CD4-positive, alpha-beta memory T cell (primary cell): ENCODE measurements at regions not wholly inside any gene's neighbourhood (a gene's known extent, or its start where the extent isn't known, plus 50 kb on each side); places are given as distances from the start of the nearest gene placed in this dataset.

ENCODE experiments used
- CTCF ChIA-PET: fragments of 350-600 bp; sonication (Branson Sonifier 250); formaldehyde crosslinking; loops from one replicate; lab custom pipeline; 2021; ENCODE audit warnings: inconsistent platforms; ENCODE audit not compliant: partially characterized antibody; lab: Charles Lee
- POLR2A ChIA-PET: fragments of 350-600 bp; sonication (Branson Sonifier 250); formaldehyde crosslinking; loops from one replicate; lab custom pipeline; 2021; ENCODE audit not compliant: partially characterized antibody; lab: Charles Lee
- DNase-seq, 5 donors: peaks; one replicate each; pipeline versions ENCODE4 v3.0.0 to v3.0.0-alpha.2; 2020 to 2022; ENCODE audit warnings: mixed read lengths in 1 of 5
- H3K27ac ChIP-seq: one replicate; pipeline ENCODE4 v1.7.0; 2013; ENCODE audit warnings: low read depth, low read length
- H3K27me3 ChIP-seq: 2 replicates; pipeline ENCODE4 v1.7.0; 2013; ENCODE audit warnings: mild to moderate bottlenecking, low read length, moderate library complexity; ENCODE audit not compliant: insufficient read depth
- H3K36me3 ChIP-seq: 2 replicates; pipeline ENCODE4 v1.7.0; 2013; ENCODE audit warnings: mild to moderate bottlenecking, low read length, moderate library complexity; ENCODE audit not compliant: insufficient read depth
- H3K4me1 ChIP-seq: 2 replicates; pipeline ENCODE4 v1.7.0; 2013; ENCODE audit warnings: mild to moderate bottlenecking, low read length, moderate library complexity; ENCODE audit not compliant: insufficient read depth
- H3K4me3 ChIP-seq, 2 donors: one replicate each; pipeline ENCODE4 v1.7.0; 2013; ENCODE audit warnings: low read length in 2 of 2, mild to moderate bottlenecking in 1 of 2
- H3K9me3 ChIP-seq, 2 donors: one replicate each; pipeline ENCODE4 v1.7.0; 2013; ENCODE audit warnings: low read length in 2 of 2, control low read depth in 1 of 2; ENCODE audit not compliant: control insufficient read depth in 1 of 2
- H3K27ac Mint-ChIP-seq, 7 donors: one replicate each; pipeline ENCODE4 v1.8.0; 2020 to 2021; ENCODE audit warnings: mixed read lengths in 7 of 7, mild to moderate bottlenecking in 6 of 7, inconsistent platforms in 3 of 7, moderate library complexity in 3 of 7
- H3K27me3 Mint-ChIP-seq, 2 donors: one replicate each; pipeline ENCODE4 v1.8.0; 2020 to 2021; ENCODE audit warnings: mixed read lengths in 2 of 2
- H3K36me3 Mint-ChIP-seq, 2 donors: one replicate each; pipeline ENCODE4 v1.8.0; 2020 to 2021; ENCODE audit warnings: mixed read lengths in 2 of 2, inconsistent platforms in 1 of 2, mild to moderate bottlenecking in 1 of 2
- H3K4me1 Mint-ChIP-seq, 4 donors: one replicate each; pipeline ENCODE4 v1.8.0; 2020 to 2021; ENCODE audit warnings: mixed read lengths in 4 of 4, mild to moderate bottlenecking in 1 of 4
- H3K4me3 Mint-ChIP-seq, 8 donors: one replicate each; pipeline ENCODE4 v1.8.0; 2020 to 2021; ENCODE audit warnings: mixed read lengths in 8 of 8, mild to moderate bottlenecking in 7 of 8, moderate library complexity in 6 of 8, inconsistent platforms in 3 of 8
- H3K9me3 Mint-ChIP-seq, 8 donors: one replicate each; pipeline ENCODE4 v1.8.0; 2020 to 2021; ENCODE audit warnings: mixed read lengths in 8 of 8, mild to moderate bottlenecking in 5 of 8, inconsistent platforms in 3 of 8, moderate library complexity in 1 of 8
- intact Hi-C: fragments of 100-400 bp; cut with micrococcal nuclease; formaldehyde crosslinking; loops from one replicate; pipeline ENCODE4 v1.15.1; 2023

DNA sequence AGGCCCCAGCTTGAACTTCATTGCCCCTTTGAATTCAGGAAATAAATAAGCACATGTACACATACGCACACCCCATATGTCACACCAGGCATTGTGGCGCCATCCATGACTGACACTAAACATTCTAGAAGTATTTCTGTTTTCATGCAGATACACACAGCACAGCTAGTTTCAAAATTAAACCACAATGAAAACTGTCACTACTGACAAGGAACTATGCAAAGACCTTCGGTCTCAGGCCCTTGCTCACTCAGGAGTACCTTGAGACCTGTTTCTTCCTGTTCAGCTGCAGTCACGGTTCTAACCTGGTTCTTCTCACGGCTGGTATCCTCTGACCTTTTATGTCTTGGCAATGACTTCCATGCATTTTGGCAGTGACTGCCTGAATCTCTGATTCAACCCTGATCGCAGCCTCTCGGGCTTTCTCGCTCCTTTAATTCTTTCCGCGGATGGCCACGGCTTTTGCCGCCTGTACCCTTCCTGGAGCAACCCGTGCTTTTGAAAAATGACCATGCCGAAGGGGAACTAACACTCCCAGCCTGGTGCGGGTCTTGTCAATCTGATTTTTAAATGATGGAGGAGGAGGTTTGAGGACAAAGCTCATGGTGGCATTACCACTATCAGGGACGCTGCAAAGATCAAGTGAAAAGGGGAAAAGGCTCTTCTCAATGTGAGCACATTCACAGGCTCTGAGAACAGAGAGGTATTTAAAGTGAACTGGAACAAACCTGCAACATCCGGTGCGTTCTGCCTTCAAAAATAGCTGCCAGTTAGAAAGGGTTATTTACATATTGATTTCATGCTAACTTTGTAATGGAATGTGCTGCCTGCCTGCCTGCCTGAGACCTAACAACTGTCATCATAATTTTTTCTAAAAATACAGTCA lies 384.6 kb downstream of the RRAGC start:
- CTCF ChIA-PET = no interaction called here
- Histone ChIP-seq H3K4me1 (no peaks in the 10 kb centered on the region), H3K36me3 (no peaks in the 10 kb centered on the region), H3K27me3 (peaks cover 13% of the 10 kb centered on the region), H3K27ac (no peak overlapping the region), H3K4me3 (no peak overlapping the region), H3K9me3 (no peaks in the 10 kb centered on the region)
- peaks cover 0 to 7% of the 10 kb centered on the region in 2 donors for H3K36me3 Mint-ChIP-seq
- H3K27me3 Mint-ChIP-seq = peaks cover 36 to 47% of the 10 kb centered on the region in 2 donors
- H3K27ac Mint-ChIP-seq = no peak overlapping the region
- H3K4me3 Mint-ChIP-seq = peak overlapping the region in 7 of 8 donors; percentile 11 to 74 (median 59)
- peaks cover 0 to 8% (median 6%) of the 10 kb centered on the region in 4 donors for H3K4me1 Mint-ChIP-seq
- intact Hi-C loops = no loop called here
- DNase-seq = no peak
- peaks cover 0 to 24% (median 12%) of the 10 kb centered on the region in 8 donors for H3K9me3 Mint-ChIP-seq
- POLR2A ChIA-PET = no interaction called here

DNA sequence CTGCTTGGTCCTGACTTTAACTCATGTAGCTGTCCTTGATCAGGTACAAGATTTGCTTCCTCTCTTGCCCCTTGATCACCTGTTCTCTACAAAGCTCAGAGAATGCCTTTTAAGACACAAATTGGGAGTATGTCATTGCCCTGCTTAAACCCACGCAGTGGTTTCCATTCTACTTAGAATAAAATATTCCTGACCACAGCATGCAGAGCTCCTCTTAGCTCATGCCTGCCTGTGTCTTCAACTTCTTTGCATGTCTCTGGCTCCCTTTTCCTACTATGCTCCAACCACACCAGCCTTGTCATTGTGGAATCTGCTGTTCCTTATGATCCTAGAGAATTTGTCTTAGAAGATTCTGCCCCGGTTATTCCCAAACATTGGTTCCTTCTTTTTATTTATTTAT lies 393.1 kb downstream of the RRAGC start:
- intact Hi-C loops = no loop called here

DNA sequence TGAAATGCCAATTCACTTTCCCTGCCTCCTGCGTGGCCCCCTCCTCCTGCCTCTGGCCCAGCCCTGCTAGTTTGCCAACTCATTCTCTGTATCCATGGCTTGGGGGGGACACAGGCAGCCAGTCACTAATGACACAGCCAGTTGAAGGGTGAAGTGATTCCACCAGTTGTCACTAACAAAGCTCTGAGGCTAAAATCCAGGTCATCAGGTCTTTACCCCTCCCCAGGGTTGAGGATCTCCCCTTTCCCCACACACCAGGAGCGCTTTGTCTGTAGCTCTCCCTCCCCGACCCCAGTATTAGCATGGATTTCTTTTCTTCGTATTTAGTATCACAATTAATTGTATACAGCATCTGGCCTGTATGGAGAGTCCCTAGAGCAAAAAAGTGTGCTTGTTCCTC lies 394.1 kb downstream of the RRAGC start:
- Mint-ChIP-seq H3K4me3 (no peak overlapping the region), H3K9me3 (peaks cover 0 to 13% (median 2%) of the 10 kb centered on the region in 8 donors), H3K4me1 (no peaks in the 10 kb centered on the region), H3K36me3 (no peaks in the 10 kb centered on the region), H3K27me3 (peaks cover 19 to 27% of the 10 kb centered on the region in 2 donors), H3K27ac (no peak overlapping the region)
- ChIA-PET POLR2A (no interaction called here), CTCF (interaction anchor here (0.7 kb wide), 1 partner anchor 1682 kb away, joined by 3 read pairs; no protein-coding TSS in a partner anchor)
- no peak overlapping the region for H3K4me3 ChIP-seq
- no peaks in the 10 kb centered on the region for H3K27me3 ChIP-seq
- H3K27ac ChIP-seq = no peak overlapping the region
- DNase-seq = no peak
- intact Hi-C loops = no loop called here
- H3K9me3 ChIP-seq = no peaks in the 10 kb centered on the region
- H3K36me3 ChIP-seq = no peaks in the 10 kb centered on the region
- H3K4me1 ChIP-seq = no peaks in the 10 kb centered on the region

More for the DNA sequence above, 393.1 kb downstream of the RRAGC start:
- H3K4me3 ChIP-seq = no peak overlapping the region
- H3K27ac ChIP-seq = no peak overlapping the region
- no peak overlapping the region for H3K4me3 Mint-ChIP-seq
- H3K4me1 Mint-ChIP-seq = no peaks in the 10 kb centered on the region
- peaks cover 25 to 30% of the 10 kb centered on the region in 2 donors for H3K27me3 Mint-ChIP-seq
- ChIA-PET CTCF (no interaction called here), POLR2A (no interaction called here)
- no peak overlapping the region for H3K27ac Mint-ChIP-seq
- H3K27me3 ChIP-seq = no peaks in the 10 kb centered on the region
- DNase-seq = no peak
- H3K36me3 Mint-ChIP-seq = no peaks in the 10 kb centered on the region
- H3K36me3 ChIP-seq = no peaks in the 10 kb centered on the region
- no peaks in the 10 kb centered on the region for H3K4me1 ChIP-seq
- H3K9me3 Mint-ChIP-seq = peaks cover 0 to 21% (median 4%) of the 10 kb centered on the region in 8 donors
- no peaks in the 10 kb centered on the region for H3K9me3 ChIP-seq

- DNase-seq = no peak
- H3K4me3 Mint-ChIP-seq = no peak overlapping the region
- H3K27me3 Mint-ChIP-seq = peaks cover 22 to 26% of the 10 kb centered on the region in 2 donors
- Histone ChIP-seq H3K27me3 (no peaks in the 10 kb centered on the region), H3K36me3 (no peaks in the 10 kb centered on the region), H3K4me1 (no peaks in the 10 kb centered on the region), H3K4me3 (no peak overlapping the region), H3K9me3 (no peaks in the 10 kb centered on the region), H3K27ac (no peak overlapping the region)
- no peaks in the 10 kb centered on the region for H3K4me1 Mint-ChIP-seq
- CTCF ChIA-PET = no interaction called here
- intact Hi-C loops = no loop called here
- no peaks in the 10 kb centered on the region for H3K36me3 Mint-ChIP-seq
- POLR2A ChIA-PET = no interaction called here
- H3K27ac Mint-ChIP-seq = no peak overlapping the region
- peaks cover 0 to 11% (median 2%) of the 10 kb centered on the region in 8 donors for H3K9me3 Mint-ChIP-seq
Observed at GRCh38 chr1:38464071-38464661, 395.4 kb downstream of the RRAGC start.

GRCh38 chr1:38463074-38463473 lies 396.5 kb downstream of the RRAGC start:
- H3K27ac ChIP-seq = no peak overlapping the region

GRCh38 chr1:38456531-38456876 lies 403.1 kb downstream of the RRAGC start:
- peaks cover 7 to 27% of the 10 kb centered on the region in 2 donors for H3K27me3 Mint-ChIP-seq
- DNase-seq = no peak
- POLR2A ChIA-PET = no interaction called here
- H3K27me3 ChIP-seq = no peaks in the 10 kb centered on the region
- no peaks in the 10 kb centered on the region for H3K36me3 Mint-ChIP-seq
- H3K27ac ChIP-seq = no peak overlapping the region
- no peak overlapping the region for H3K27ac Mint-ChIP-seq
- H3K4me3 Mint-ChIP-seq = no peak overlapping the region
- H3K9me3 ChIP-seq = no peaks in the 10 kb centered on the region
- H3K4me1 Mint-ChIP-seq = no peaks in the 10 kb centered on the region
- H3K4me1 ChIP-seq = no peaks in the 10 kb centered on the region
- no peaks in the 10 kb centered on the region for H3K36me3 ChIP-seq
- CTCF ChIA-PET = no interaction called here
- no peaks in the 10 kb centered on the region for H3K9me3 Mint-ChIP-seq
- H3K4me3 ChIP-seq = no peak overlapping the region
- intact Hi-C loops = no loop called here

More at GRCh38 chr1:38463074-38463473, 396.5 kb downstream of the RRAGC start:
- peaks cover 0 to 6% (median under 1%) of the 10 kb centered on the region in 8 donors for H3K9me3 Mint-ChIP-seq
- Histone ChIP-seq H3K4me1 (no peaks in the 10 kb centered on the region), H3K36me3 (no peaks in the 10 kb centered on the region), H3K9me3 (no peaks in the 10 kb centered on the region), H3K27me3 (no peaks in the 10 kb centered on the region), H3K4me3 (no peak overlapping the region)
- H3K36me3 Mint-ChIP-seq = no peaks in the 10 kb centered on the region
- intact Hi-C loops = no loop called here
- DNase-seq = no peak
- no peak overlapping the region for H3K4me3 Mint-ChIP-seq
- no peaks in the 10 kb centered on the region for H3K4me1 Mint-ChIP-seq
- H3K27ac Mint-ChIP-seq = no peak overlapping the region
- POLR2A ChIA-PET = no interaction called here
- CTCF ChIA-PET = no interaction called here
- H3K27me3 Mint-ChIP-seq = peaks cover 22 to 23% of the 10 kb centered on the region in 2 donors

- Histone ChIP-seq H3K27ac (no peak overlapping the region), H3K27me3 (no peaks in the 10 kb centered on the region), H3K9me3 (no peaks in the 10 kb centered on the region), H3K4me3 (no peak overlapping the region), H3K4me1 (no peaks in the 10 kb centered on the region), H3K36me3 (no peaks in the 10 kb centered on the region)
- no peaks in the 10 kb centered on the region for H3K9me3 Mint-ChIP-seq
- POLR2A ChIA-PET = no interaction called here
- no peaks in the 10 kb centered on the region for H3K36me3 Mint-ChIP-seq
- no peak for DNase-seq
- peaks cover 7 to 27% of the 10 kb centered on the region in 2 donors for H3K27me3 Mint-ChIP-seq
- CTCF ChIA-PET = no interaction called here
- H3K27ac Mint-ChIP-seq = no peak overlapping the region
- no peak overlapping the region for H3K4me3 Mint-ChIP-seq
- no peaks in the 10 kb centered on the region for H3K4me1 Mint-ChIP-seq
- intact Hi-C loops = no loop called here
Observed at GRCh38 chr1:38455829-38456530, 403.6 kb downstream of the RRAGC start.
